Smooth muscle cell (in vitro differentiated cells): ENCODE measurements at regions not wholly inside any gene's neighbourhood (a gene's known extent, or its start where the extent isn't known, plus 50 kb on each side); places are given as distances from the start of the nearest gene placed in this dataset.

Experiments used
- DNase-seq: peaks from one replicate; lab custom pipeline; 2025; ENCODE audit not compliant: unreplicated experiment; lab: John Stamatoyannopoulos, UW
- H2AFZ ChIP-seq: fragments of 200-600 bp; sonication (generic); 2 replicates; pipeline ENCODE4 v1.6.0; 2016; ENCODE audit warnings: antibody characterized with exemption, low read depth, mild to moderate bottlenecking
- H3F3A ChIP-seq: fragments of 200-600 bp; sonication (generic); 2 replicates; pipeline ENCODE4 v1.6.0; 2017; ENCODE audit warnings: antibody characterized with exemption, low read depth
- H3K27ac ChIP-seq: fragments of 200-600 bp; sonication (generic); 2 replicates; pipeline ENCODE4 v1.5.1; 2016; ENCODE audit warnings: low read depth, mild to moderate bottlenecking
- H3K27me3 ChIP-seq: fragments of 200-600 bp; sonication (generic); 2 replicates; pipeline ENCODE4 v1.6.1; 2016; ENCODE audit warnings: low read depth, mild to moderate bottlenecking
- H3K36me3 ChIP-seq: fragments of 200-600 bp; sonication (generic); 2 replicates; pipeline ENCODE4 v1.5.1; 2016; ENCODE audit warnings: low read depth
- H3K4me1 ChIP-seq: fragments of 200-600 bp; sonication (generic); 2 replicates; pipeline ENCODE4 v1.5.1; 2016; ENCODE audit warnings: low read depth
- H3K4me2 ChIP-seq: fragments of 200-600 bp; sonication (generic); 2 replicates; pipeline ENCODE4 v1.6.0; 2016; ENCODE audit warnings: mild to moderate bottlenecking
- H3K4me3 ChIP-seq: fragments of 200-600 bp; sonication (generic); 2 replicates; pipeline ENCODE4 v1.5.1; 2016; ENCODE audit warnings: mild to moderate bottlenecking
- H3K79me2 ChIP-seq: fragments of 200-600 bp; sonication (generic); 2 replicates; pipeline ENCODE4 v1.6.0; 2016; ENCODE audit warnings: low read depth, mild to moderate bottlenecking
- H3K9ac ChIP-seq: fragments of 200-600 bp; sonication (generic); 2 replicates; pipeline ENCODE4 v1.6.0; 2016; ENCODE audit warnings: low read depth
- H3K9me3 ChIP-seq: fragments of 200-600 bp; sonication (generic); replicated peaks from 2 replicates; pipeline ENCODE4 v1.5.1; 2016; ENCODE audit warnings: low read depth
- H4K20me1 ChIP-seq: fragments of 200-600 bp; sonication (generic); 2 replicates; pipeline ENCODE4 v1.6.0; 2016; ENCODE audit warnings: low read depth
- WGBS: methylation state at CpG from one replicate; pipeline ENCODE4 v1.1.7; 2016; ENCODE audit warnings: low lambda C conversion rate; 5-methylcytosine and 5-hydroxymethylcytosine counted together
- TF ChIP-seq, protein P1 (sequence below): fragments of 200-600 bp; sonication (generic); IDR thresholded peaks from 2 replicates; pipeline ENCODE4 v1.5.1; 2017; ENCODE audit warnings: borderline replicate concordance, mild to moderate bottlenecking, antibody characterized with exemption; ENCODE audit not compliant: insufficient read depth, poor library complexity, severe bottlenecking

DNA sequence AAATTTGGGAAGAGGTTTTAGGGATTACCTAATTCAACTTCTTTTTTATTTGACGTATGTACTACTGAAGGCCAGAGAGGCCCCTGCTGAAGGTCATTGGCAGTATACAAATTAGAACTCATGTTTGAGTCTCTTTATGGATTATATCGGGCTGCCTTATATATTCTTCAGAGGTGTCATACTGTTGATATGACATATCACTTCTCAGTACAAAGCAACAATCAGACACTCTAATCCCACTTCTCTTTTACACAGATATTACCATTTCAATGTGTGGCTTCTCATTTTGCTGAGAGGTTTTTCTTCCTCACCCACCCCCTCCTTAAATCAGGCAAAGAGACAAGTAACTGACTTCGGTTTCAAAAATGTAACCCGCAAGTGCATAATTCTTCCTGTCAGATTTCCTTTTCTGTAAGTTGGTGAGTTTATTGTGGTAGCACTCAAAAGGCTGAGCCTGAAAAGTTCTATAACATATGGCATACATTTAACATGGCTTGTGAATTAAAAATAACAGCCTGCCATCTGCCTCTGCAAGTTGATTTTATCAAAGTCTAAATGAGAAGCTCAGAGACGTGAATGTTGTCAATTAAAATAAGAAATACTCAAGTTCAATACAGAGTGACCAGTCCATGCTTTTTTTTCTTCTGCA, 163.6 kb upstream of the RORB start:
- no peaks in the 10 kb centered on the region for H3K4me1 ChIP-seq
- WGBS, result 87% methylated on average over 5 of the region's 5 CpGs
- H2AFZ ChIP-seq, result no peak overlapping the region
- no peak overlapping the region for H3K9ac ChIP-seq
- no peaks in the 10 kb centered on the region for H3K27me3 ChIP-seq
- no peak for DNase-seq
- no peak overlapping the region for H3K27ac ChIP-seq
- H3F3A ChIP-seq, result no peaks in the 10 kb centered on the region
- H3K36me3 ChIP-seq, result no peaks in the 10 kb centered on the region
- no peaks in the 10 kb centered on the region for H3K9me3 ChIP-seq
- H3K4me3 ChIP-seq, result no peak overlapping the region
- TF ChIP-seq, protein P1, sequence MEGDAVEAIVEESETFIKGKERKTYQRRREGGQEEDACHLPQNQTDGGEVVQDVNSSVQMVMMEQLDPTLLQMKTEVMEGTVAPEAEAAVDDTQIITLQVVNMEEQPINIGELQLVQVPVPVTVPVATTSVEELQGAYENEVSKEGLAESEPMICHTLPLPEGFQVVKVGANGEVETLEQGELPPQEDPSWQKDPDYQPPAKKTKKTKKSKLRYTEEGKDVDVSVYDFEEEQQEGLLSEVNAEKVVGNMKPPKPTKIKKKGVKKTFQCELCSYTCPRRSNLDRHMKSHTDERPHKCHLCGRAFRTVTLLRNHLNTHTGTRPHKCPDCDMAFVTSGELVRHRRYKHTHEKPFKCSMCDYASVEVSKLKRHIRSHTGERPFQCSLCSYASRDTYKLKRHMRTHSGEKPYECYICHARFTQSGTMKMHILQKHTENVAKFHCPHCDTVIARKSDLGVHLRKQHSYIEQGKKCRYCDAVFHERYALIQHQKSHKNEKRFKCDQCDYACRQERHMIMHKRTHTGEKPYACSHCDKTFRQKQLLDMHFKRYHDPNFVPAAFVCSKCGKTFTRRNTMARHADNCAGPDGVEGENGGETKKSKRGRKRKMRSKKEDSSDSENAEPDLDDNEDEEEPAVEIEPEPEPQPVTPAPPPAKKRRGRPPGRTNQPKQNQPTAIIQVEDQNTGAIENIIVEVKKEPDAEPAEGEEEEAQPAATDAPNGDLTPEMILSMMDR, result no peak
- H3K79me2 ChIP-seq, result no peaks in the 10 kb centered on the region
- H4K20me1 ChIP-seq, result no peaks in the 10 kb centered on the region
- no peak overlapping the region for H3K4me2 ChIP-seq

DNA sequence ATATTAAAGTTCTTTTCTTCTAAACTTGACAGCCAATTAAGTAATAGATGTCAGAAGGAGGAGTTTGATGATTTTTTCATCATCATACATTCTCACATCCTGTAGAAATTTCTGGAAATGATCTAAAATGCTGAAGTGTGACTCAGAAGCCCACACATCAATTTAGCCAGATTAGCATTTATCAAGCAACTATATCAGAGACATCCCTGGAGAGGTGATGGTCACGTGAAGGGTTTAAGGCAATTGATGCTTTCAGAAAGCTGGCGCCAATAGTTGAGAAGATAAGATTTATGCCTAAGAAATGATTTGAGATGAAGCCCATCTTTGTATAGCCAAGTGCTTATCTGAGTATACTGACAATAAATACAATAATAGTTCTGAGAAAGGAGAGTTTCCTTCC, 162.9 kb upstream of the RORB start:
- H3K4me3 ChIP-seq, result no peak overlapping the region
- no peaks in the 10 kb centered on the region for H4K20me1 ChIP-seq
- H3K9ac ChIP-seq, result no peak overlapping the region
- no peaks in the 10 kb centered on the region for H3K79me2 ChIP-seq
- H3K4me2 ChIP-seq, result no peak overlapping the region
- H3K4me1 ChIP-seq, result no peaks in the 10 kb centered on the region
- H3K27me3 ChIP-seq, result no peaks in the 10 kb centered on the region
- H3K36me3 ChIP-seq, result no peaks in the 10 kb centered on the region
- DNase-seq, result no peak
- 81% methylated on average over 2 of the region's 2 CpGs for WGBS
- H3K9me3 ChIP-seq, result no peaks in the 10 kb centered on the region
- TF ChIP-seq, protein P1, result no peak
- H3F3A ChIP-seq, result no peaks in the 10 kb centered on the region
- no peak overlapping the region for H3K27ac ChIP-seq
- no peak overlapping the region for H2AFZ ChIP-seq

DNA sequence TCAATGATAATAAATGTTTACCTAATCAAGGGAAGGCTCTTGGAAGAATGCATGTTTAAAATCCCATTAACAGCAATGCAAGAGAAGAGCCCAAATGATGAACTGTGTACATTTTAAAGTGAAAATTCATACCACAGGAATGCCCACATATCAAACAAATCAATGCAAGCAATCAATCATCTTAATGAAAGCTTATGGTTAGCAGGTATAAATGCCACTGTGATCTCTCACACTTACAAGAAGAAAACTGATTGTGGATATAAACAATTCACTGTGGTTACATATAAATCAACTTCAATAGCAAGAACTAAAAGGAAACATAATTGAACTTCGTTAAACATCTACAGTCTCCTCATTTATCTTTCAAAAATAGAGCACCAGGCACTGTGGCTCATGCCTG, 161.0 kb upstream of the RORB start:
- Histone ChIP-seq H3K79me2 (no peaks in the 10 kb centered on the region), H3K4me3 (no peak overlapping the region), H3K9me3 (no peaks in the 10 kb centered on the region), H3F3A (no peaks in the 10 kb centered on the region), H3K9ac (no peak overlapping the region), H3K27me3 (no peaks in the 10 kb centered on the region), H3K4me2 (no peak overlapping the region), H4K20me1 (no peaks in the 10 kb centered on the region), H3K27ac (no peak overlapping the region), H3K36me3 (no peaks in the 10 kb centered on the region), H3K4me1 (no peaks in the 10 kb centered on the region), H2AFZ (no peak overlapping the region)
- no peak for DNase-seq
- TF ChIP-seq, protein P1, result no peak
- WGBS, result 65% methylated on average over 1 of the region's 1 CpG

DNA sequence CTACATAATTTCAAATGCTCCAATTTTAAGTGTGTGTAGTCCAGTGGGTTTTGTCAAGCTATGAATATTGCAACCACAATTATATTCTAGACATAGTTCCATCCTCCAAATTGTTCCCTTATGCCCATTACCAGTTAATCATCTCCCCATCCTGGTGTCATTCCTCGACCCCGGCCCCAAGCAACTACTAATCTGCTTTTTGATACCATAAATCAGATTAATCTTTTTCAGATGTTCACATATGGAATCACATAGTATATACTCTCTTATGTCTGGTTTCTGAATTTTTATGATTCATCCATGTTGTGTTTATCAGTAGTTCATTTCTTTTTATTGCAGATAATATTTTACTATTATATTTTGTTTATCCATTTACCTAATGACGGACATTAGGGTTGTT, 148.4 kb upstream of the RORB start:
- TF ChIP-seq, protein P1, result no peak
- H3K27me3 ChIP-seq, result no peaks in the 10 kb centered on the region
- 89% methylated on average over 3 of the region's 3 CpGs for WGBS

More for the DNA sequence above, 148.4 kb upstream of the RORB start:
- Histone ChIP-seq H3K9me3 (no peaks in the 10 kb centered on the region), H3K4me3 (no peak overlapping the region), H3K27ac (no peak overlapping the region), H3K4me2 (no peak overlapping the region), H3K4me1 (no peaks in the 10 kb centered on the region), H4K20me1 (no peaks in the 10 kb centered on the region), H3K36me3 (no peaks in the 10 kb centered on the region), H2AFZ (no peak overlapping the region), H3K79me2 (no peaks in the 10 kb centered on the region), H3F3A (no peaks in the 10 kb centered on the region), H3K9ac (no peak overlapping the region)
- DNase-seq, result no peak
